COR-L47 (cell line): ENCODE measurements at regions not wholly inside any gene's neighbourhood (a gene's known extent, or its start where the extent isn't known, plus 50 kb on each side); places are given as distances from the start of the nearest gene placed in this dataset.
"Not testable (repeated sequence)": the region's sequence is repeated elsewhere in the genome, so short reads cannot be mapped to it uniquely, and the experiment has no call there.

ENCODE experiments used
- DNase-seq: peaks from one replicate; lab custom pipeline; 2025; lab: John Stamatoyannopoulos, UW

DNA sequence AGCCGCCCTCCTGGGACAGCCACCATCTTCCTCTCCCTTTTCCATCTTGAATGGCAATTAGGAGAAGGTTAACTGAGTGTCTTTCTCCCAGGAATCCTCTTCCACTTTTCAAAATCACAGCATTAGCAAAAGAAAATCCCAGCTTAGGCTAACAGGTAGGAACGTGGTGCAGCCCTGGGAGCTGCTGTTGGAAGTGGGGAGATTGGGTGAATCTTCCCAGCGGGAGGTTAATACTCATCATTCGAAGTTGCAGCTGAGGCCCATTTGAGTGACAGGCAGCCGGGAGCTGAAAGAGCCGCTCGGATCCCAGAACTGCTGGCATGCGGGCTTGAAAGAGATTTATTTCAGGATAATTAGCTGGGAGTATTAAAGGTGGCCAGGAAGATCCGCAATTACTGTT is 306.0 kb downstream of the BCL11A start:
- no peak for DNase-seq

DNA sequence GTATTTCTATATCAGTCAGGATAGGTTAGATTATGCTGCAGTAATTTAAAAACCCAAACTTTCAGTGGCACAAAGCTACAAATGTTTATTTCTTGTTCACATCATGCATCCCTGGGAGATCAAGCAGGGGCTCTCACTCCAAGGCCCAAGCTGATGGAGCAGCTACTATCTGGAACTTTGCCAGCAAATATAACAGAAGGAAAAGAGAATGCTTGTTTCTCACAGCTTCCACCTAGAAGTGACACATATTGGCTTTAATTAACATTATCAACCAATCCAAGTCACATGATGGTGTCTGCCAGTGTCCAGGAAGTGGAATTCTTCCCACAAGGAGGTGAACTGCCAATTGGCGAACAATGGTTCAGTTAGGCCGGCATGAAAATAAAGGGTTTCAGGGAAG is 306.9 kb downstream of the BCL11A start:
- DNase-seq: no peak

DNA sequence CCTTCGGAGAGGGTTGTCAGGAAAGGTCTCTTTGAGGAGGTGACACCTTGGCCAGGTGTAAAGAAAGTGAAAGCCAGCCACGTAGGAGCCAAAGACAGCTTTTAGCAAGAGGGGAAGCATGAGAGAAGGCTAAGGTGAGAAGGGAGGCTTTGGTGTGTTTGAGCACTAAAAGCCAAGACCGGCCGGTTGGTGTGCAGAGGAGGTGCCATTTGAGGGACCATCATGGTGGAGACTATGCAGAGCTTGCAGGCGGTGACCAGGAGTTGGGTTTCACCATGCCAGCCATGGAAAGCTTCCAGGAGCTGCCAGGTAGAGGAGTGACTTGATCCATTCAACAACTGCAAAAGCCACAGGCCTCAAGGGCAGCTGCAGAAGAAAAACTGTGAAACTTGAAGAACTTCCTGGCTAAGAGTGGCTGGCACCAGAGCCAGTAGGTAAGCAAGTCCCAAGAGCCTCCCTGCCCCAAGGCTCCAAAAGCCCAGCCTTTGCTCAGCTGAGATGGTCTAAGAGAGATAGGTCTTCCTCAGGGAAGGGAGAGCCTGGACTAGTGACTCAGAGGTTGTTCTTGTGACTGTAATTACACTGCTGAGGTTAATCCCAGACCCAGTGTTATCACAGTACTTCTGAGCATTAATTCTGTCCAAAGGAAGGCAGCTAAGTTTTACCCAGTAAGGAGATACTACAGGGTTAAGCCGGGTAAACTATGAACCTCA is 319.0 kb downstream of the BCL11A start:
- DNase-seq: no peak

DNA sequence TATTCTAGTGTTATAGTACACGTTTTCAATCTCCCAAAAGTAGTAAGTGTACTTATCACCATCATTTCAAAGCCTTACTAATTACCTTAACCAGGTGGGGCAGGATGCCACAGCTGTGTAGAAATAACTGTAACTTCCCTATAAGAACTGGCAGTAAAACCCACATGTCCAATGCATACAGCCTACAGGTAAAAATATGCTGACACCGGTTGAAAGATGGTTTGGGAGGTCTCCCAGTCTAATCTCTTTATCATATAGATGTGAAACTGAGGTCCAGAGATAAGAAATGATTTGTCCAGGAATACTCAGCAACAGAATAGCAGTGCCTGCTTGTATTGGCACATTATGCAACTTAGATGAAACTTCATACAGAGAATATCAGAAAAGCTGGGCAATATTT is 322.9 kb downstream of the BCL11A start:
- DNase-seq: no peak

DNA sequence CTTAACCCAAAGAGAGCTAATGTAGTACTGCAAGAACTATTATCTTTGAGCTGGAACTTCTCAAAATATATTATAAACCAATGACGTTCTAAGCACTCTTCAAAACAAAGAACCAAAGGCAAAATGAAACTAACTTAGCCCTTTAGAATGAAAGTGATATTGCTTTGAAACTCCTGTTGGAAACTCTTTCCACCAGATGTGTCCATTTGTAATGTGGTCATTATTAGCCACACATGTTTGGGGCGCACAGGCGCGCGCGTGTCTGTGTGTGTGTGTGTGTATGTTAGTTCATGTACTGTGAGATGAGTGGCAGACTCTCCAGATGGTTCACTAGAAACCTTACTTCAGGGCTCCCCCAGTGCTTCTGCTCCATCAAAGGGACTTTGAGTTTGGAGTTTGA is 323.4 kb downstream of the BCL11A start:
- DNase-seq: no peak

DNA sequence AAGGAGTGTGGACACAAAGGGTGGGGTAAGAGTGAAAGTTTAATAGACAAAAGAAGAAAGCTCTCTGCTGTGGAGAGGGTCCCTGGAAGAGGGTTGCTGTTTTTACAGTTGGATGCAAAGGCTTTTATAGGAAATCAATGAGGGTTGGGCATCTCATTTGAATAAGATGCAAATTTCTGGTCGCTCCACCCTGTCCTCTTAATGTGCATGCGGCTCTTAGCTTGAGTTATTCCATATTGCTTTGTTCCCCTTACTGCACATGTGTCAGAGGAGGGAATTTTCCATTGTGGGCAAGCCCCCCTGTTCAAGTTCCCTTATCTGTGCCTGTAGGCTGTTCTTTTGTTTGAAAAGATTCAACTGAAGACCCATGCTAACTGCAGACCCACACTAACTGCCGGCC is 326.5 kb downstream of the BCL11A start:
- DNase-seq: no peak

DNA sequence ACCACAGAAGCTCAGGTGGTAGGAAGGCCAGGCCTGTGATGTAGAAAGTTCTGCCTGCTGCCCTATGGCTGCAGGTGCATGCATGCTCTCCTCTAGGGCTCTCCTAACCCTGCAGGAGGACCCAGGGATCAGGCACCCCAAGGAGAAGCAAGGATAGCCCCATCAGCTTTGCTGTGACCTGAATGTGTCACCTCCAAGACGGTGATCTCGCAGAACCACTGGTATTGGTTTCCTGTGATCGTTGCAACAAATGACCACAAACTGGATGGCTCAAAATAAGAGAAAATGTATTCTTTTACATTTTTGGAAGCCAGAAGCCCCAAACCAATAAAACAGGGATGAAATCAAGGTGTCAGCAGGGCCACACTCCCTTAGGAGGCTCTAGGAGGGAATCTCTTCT is 327.3 kb downstream of the BCL11A start:
- no peak for DNase-seq

DNA sequence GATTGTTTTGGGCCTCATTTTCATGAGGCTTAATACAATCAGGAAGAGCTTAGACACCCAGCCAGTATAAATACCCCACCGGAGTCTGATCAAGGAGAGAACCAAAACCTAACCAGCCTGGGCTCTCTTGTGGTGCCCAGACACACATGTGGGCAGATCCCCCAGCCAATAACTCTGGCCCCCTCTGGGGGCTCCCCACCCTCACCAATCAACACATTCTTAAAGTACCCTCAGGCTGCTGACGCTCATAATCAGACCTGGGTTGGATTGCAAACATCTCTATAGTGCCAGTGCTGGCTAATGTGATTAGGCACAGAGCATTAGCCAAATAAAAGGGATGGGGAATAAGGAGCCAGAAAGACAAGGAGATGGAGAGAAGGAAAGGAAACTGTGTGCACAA is 329.6 kb downstream of the BCL11A start:
- DNase-seq: no peak

DNA sequence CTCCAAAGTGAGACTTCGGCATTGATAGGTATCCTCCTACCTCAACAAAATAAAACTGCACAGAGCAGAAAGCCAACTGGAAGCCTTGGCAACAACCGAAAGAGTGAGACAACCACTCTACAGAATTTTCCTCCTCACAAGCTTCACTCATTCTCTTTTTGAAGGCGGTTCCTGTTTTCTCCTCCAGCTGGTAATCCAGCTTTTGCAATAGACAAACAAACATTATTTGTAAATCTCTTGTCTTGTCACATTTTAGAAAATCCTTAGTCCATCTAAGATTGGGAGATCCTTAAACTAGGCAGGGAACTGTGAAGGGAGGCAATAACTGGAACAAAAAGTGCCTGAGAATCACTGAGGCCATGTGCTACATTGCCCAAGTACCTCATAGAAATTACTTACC is 332.4 kb downstream of the BCL11A start:
- no peak for DNase-seq

DNA sequence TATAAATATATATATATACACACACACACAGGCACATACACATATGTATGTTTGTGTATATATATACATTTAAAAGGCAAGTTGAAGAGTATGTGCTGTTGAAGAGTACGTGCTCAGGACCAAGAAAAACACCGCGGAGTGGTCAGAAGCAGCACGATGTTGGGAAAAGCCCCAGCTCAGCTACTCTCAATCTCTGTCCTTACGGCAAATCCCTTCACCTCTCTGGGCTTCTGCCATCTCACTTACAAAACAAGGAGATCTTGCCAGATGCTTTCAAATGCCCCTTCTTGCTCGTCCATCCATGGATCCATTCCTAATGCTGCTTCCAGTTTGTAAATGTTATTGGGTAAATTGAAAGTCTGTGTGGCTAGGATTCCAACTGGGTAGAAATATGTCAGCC is 333.9 kb downstream of the BCL11A start:
- no peak for DNase-seq

DNA sequence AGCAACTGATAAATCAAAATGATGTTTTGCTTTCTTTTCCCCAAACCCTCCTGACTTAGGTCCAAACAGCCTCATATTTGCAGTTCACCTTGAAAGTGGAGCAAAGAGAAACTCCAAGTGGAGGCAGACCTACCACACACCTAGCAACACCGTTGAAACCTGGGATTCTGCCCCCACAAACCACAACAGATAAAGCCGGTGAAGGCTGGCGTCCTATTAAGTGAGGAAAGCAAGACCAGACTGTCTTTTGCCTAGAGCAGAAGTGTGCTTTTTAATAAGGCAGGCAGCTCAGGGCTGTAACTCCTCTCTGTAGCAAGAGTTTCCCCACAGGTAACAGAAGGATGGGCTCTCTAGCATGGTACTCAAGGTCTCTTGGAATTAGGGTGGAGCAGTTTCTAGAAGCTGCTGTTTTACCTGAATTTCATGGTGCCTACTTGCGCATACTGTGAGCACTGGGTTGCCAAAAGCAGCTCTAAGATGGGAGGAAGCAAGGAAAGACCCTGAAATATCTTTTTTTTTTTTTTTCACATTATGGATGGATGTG is 336.9 kb downstream of the BCL11A start:
- no peak for DNase-seq

DNA sequence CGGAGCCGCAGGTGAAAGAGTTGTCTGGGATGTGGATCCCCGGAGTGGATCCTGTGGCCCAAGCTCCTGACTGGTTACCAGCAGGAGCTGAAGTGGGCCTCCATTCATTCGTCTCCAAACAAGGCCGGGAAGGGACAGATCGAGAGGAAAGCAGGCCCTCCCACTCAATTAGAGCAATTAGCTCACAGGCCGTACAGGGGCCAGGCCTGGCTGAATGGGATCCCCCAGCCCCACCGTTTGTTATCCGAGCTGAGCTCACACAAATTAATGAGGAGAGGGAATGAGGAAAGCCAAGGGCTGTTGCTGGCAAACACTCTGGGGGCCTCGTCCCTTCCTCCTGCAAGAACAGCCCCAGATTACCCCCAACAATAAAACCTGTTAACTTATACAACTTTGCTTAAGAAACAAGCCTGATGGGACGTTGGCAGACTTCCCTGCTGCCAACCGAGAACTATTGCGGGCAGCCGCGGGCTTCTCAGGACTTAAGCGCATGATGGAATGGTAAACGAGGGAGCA is 338.0 kb downstream of the BCL11A start:
- no peak for DNase-seq

DNA sequence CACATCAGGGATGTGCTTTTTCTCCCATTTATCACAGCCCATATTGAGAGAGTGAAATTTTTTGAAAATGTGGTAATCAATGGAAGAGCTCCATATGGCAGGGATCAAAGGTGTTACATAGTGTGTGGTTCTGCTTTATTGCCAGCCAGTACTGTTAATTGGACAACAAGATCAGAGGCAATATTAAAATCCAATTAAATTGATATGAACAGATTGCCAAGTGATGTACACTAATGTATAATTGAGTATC is 338.9 kb downstream of the BCL11A start:
- DNase-seq: no peak

DNA sequence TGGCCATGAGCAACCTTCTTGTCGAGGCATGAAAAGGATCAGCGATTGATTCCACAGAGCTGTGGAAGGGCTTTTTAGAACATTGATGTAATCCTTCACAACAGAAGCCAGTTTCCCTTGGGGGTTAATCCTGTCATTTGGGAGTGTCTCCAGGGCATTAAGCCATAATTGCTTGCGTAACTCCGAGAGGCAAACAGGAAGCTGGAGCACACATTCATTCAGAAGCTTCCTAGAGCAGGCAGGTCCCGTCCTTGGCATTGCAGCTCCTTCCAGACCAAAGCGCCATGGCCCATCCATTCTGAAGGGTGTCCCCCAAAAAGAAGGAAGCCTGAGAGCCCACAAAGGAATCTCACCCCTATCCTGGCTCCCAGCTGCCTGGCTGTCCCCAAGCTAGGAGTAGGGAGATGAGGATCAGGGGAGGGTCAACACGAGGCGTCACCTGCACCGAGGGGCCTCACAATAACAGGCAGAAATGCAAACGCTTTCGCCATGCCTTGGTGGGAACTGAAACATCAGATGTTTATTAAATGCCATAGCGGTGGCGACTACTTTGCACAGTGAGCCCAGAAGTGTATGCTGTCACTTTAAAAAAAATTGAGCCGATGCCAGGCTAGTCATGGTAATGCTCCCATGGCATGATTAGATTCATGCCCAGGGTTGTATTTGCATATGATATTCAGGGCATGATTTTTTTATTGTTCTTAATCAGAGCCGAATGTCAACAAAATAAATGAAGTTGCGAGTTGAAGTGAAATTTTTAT is 339.4 kb downstream of the BCL11A start:
- no peak for DNase-seq

DNA sequence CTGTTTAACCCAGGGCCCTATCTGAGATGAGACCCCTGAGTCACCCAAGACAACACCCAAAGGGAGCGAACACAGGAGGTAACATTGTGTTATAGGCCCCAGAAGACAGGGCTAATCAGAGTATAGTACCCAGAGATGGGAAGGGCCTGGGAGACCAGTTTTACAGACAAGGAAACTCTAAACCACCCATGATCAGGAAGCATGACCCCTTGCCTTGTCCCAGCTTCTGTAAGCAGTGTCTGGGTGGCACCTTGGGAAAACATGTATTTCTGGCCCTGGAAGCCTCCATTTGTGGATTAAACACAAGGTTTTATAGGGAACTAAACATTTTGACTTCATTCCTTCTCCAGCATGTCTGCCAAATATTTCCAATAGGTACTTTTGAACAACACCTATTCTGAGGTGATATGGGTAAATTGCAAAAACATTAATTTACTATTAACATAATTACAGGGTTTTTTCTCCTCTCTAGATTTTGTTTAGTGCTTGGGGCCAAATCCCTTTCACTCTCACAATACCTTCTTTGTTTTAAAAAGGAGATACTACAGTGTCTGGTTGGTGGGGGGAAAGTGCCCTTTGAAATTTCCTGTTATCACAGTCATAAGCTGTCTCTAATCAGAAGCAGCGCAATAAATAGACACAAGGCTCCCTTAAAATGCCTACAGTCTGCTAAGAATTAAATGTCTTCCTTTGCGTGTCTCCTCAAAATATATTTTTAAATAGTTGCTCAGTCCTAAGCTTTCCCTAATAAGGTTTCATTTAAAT is 341.1 kb downstream of the BCL11A start:
- DNase-seq: no peak

DNA sequence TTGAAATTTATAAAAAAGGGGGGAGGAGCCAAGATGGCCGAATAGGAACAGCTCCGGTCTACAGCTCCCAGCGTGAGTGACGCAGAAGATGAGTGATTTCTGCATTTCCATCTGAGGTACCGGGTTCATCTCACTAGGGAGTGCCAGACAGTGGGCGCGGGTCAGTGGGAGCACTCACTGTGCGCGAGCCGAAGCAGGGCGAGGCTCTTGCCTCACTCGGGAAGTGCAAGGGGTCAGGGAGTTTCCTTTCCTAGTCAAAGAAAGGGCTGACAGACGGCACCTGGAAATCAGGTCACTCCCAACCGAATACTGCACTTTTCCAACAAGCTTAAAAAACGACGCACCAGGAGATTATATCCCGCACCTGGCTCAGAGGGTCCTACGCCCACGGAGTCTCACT is 364.4 kb downstream of the BCL11A start:
- DNase-seq: not testable (repeated sequence)

DNA sequence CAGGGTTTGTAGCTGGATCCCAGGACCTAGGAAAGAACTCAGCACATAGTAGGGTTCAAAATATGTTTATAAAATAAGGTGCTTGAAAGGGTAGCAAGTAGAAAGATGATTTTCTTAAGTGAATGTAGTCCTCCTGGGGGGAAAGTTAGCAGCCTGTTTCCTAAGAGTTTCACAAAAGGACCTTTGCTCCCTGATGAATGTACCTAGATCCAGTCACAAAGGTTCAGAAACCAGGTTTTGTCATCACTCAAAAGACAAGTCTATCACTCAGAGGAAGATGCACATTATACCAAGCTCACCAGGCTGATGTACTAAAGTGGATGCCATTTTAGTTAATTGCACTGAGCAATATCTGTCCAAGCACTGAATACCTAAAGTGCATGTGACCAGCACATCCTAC is 378.2 kb downstream of the BCL11A start:
- no peak for DNase-seq

DNA sequence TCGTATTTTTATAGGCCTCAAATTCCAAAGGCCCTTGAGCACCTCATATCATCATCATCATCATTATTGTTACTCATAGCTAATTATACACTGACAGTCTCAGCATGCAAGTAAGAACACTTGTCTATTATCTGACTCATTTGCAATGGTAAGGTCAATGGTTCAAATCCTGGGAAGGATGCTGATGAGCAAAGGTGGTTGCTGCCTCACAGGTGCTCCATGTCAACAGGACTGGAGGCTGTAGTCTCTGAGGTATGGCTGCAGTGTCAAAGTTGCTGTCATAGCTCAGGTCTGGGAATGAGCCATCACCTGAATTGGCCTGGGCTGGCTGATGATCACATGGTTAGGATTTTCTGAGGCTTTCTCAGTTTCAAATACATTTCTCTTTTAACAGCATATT is 379.3 kb downstream of the BCL11A start:
- DNase-seq: no peak

DNA sequence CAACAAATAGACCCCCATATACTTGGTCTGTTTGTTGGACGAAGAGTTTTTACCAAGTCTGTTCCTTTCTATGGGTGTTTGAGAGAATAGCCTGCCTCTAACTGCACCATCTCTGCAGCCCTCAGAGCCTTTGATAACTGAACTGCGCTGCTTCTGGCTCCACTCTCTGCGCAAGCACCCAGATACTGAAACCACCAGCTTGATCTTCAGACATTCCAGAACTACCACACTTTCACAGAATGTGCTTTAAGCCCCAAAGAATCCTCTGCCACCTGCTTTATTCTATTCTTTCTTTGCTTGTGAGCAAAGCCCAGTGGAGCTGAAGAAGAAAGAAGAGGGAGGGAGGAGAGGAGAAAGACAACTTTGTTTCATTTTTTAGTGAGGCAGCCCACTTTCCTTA is 380.7 kb downstream of the BCL11A start:
- DNase-seq: no peak

DNA sequence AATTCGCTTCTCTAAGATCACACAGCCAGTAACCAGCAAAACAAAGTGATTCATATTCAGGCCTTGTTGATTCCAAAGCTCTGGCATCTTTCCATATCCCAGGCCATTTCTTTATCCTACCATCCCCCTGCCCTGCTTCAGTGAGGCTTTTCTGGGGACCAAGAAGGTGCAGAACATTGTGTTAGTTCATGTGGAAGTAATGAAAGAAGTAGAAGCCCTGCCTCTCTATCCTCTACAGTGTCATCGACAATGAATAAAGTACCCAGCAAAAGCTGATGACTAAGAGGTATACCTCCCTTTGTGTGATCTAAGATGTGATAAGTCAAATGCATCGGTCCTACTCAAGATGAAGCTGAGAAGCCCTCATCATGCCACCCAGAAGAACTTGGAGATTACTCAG is 383.2 kb downstream of the BCL11A start:
- DNase-seq: no peak

DNA sequence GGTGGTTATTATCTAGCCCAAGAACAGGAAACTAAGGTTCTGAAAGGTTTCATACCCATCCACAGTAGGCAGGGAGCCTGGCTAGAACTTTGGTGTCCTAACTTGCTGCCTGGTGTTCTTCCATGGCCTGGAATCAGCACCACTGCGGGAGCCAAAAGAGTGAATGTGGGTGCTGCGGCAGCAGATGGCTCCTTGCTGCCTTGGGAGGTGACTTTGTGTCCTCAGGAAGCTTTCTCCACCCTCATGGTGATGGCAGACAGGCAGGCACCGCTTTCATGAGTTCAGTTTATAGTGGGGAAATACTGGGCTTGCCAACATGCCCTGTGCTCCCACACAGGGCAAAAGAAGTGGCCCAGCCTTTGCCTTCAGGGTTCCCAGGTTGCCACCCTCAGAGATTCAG is 385.2 kb downstream of the BCL11A start:
- no peak for DNase-seq

DNA sequence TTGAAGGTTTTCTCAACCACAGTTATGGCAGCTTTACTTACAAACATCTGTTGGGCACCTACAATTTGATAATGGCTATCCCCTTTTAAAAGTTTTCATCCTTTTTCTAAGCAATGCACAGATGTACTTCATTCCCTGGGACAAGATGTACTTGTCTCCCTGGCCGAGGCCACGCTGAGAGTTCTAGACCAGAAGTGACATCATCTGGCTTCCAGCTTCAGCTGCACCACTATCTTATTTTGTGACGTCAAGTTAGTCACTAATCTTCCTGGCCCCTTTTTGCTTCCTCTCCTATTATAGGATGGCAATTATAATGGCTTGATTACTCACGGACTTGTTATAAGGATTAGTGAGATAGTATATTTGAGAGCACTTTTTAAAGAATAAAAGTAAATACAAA is 386.4 kb downstream of the BCL11A start:
- no peak for DNase-seq

DNA sequence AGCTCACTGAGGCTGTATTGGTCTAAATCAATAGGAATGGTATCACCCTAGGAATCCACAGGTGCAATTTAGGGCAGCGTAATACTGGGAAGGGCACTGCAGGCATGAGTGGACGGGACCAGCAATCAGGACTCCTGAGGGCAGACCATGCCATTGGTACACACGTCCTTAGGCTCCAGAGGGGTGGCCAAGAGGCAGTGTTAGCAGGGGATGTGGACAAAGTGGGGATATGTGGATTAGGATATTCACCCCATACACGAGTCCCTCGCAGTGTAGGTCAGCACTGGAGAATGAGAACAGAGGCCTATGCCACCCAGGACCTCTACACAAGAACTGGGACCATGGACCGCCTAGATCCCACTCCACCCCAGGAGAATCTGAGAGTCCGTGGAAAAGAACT is 389.8 kb downstream of the BCL11A start:
- DNase-seq: no peak
